Osteoblast (primary cell): ENCODE measurements at regions not wholly inside any gene's neighbourhood (a gene's known extent, or its start where the extent isn't known, plus 50 kb on each side); places are given as distances from the start of the nearest gene placed in this dataset.
A peak's percentile ranks its signal among the peaks of the same experiment; 100 is the strongest.

ENCODE experiments used
- DNase-seq: peaks from one replicate; pipeline ENCODE4 v3.0.0; 2011; ENCODE audit warnings: low spot score, mixed read lengths; ENCODE audit not compliant: insufficient read length; ENCODE audit errors: missing footprints
- H2AFZ ChIP-seq: 2 replicates; pipeline ENCODE4 v1.6.0; 2011; ENCODE audit warnings: mild to moderate bottlenecking, low read length
- H3K27ac ChIP-seq: 2 replicates; pipeline ENCODE4 v1.5.1; 2011; ENCODE audit warnings: mild to moderate bottlenecking, low read depth, low read length, moderate library complexity
- H3K27me3 ChIP-seq: 2 replicates; pipeline ENCODE4 v1.6.0; 2012; ENCODE audit warnings: mild to moderate bottlenecking, control low read depth, inconsistent platforms, low read length, moderate library complexity; ENCODE audit not compliant: insufficient read depth
- H3K36me3 ChIP-seq: 2 replicates; pipeline ENCODE4 v1.5.1; 2011; ENCODE audit warnings: mild to moderate bottlenecking, low read length, control low read depth, moderate library complexity; ENCODE audit not compliant: insufficient read depth
- H3K4me1 ChIP-seq: 2 replicates; pipeline ENCODE4 v1.5.1; 2011; ENCODE audit warnings: mild to moderate bottlenecking, low read length, control low read depth, moderate library complexity; ENCODE audit not compliant: insufficient read depth
- H3K4me2 ChIP-seq: 2 replicates; pipeline ENCODE4 v1.6.0; 2011; ENCODE audit warnings: mild to moderate bottlenecking, low read length; ENCODE audit not compliant: insufficient read depth
- H3K4me3 ChIP-seq: fragments of 200-600 bp; sonication (generic); 3 replicates; pipeline ENCODE4 v1.5.1; 2012; ENCODE audit warnings: mild to moderate bottlenecking, low read length, inconsistent platforms; ENCODE audit not compliant: insufficient read depth
- H3K79me2 ChIP-seq: 2 replicates; pipeline ENCODE4 v1.6.0; 2012; ENCODE audit warnings: mild to moderate bottlenecking, low read length, control low read depth, inconsistent platforms; ENCODE audit not compliant: insufficient read depth
- H3K9me3 ChIP-seq: 2 replicates; pipeline ENCODE4 v1.5.1; 2011; ENCODE audit warnings: low read depth, low read length, control low read depth
- H4K20me1 ChIP-seq: 2 replicates; pipeline ENCODE4 v1.6.0; 2012; ENCODE audit warnings: mild to moderate bottlenecking, low read length, control low read depth; ENCODE audit not compliant: insufficient read depth
- TF ChIP-seq, protein P1 (sequence below): IDR thresholded peaks from 2 replicates; pipeline ENCODE4 v1.5.1; 2011; ENCODE audit warnings: mild to moderate bottlenecking, low read depth, low read length, moderate library complexity; ENCODE audit errors: extremely low read depth

GRCh38 chr4:185950891-185951290 lies 118.1 kb upstream of the TLR3 start:
- H3K4me1 ChIP-seq, result no peaks in the 10 kb centered on the region
- no peak for DNase-seq
- H3K4me3 ChIP-seq, result no peak overlapping the region

DNA sequence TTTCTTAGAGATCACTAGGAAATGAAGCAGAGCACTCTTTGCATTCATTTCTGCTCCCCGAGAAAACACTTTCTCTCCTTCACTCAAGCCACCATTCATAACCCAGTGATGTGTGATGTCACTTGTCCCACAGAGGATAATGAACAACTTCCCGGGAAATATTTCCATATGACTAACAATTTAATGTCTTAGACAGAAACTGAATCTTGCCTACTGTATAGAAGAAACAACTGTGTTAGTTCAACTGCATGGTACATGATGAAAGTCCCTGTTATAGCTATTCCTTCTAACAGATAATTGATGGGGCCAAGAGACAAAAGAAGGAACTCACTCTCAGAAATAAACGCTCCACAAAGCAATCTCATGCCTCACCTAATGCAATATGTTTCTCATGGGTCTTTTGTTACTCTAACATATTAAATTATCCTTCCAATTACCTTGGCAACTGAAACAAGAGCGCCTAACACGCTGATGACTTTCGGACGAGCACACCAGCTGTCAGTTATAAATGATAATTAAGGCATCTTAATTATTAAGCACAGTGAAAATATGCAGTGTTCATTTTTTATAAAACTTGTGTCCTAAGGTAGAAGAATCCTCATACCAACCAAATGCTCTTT lies 113.7 kb upstream of the TLR3 start:
- TF ChIP-seq, protein P1, sequence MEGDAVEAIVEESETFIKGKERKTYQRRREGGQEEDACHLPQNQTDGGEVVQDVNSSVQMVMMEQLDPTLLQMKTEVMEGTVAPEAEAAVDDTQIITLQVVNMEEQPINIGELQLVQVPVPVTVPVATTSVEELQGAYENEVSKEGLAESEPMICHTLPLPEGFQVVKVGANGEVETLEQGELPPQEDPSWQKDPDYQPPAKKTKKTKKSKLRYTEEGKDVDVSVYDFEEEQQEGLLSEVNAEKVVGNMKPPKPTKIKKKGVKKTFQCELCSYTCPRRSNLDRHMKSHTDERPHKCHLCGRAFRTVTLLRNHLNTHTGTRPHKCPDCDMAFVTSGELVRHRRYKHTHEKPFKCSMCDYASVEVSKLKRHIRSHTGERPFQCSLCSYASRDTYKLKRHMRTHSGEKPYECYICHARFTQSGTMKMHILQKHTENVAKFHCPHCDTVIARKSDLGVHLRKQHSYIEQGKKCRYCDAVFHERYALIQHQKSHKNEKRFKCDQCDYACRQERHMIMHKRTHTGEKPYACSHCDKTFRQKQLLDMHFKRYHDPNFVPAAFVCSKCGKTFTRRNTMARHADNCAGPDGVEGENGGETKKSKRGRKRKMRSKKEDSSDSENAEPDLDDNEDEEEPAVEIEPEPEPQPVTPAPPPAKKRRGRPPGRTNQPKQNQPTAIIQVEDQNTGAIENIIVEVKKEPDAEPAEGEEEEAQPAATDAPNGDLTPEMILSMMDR, result no peak
- no peak overlapping the region for H3K4me3 ChIP-seq
- no peaks in the 10 kb centered on the region for H4K20me1 ChIP-seq
- H3K4me1 ChIP-seq, result no peaks in the 10 kb centered on the region
- H3K27ac ChIP-seq, result no peak overlapping the region
- H3K79me2 ChIP-seq, result no peaks in the 10 kb centered on the region
- no peak overlapping the region for H3K4me2 ChIP-seq
- H3K9me3 ChIP-seq, result no peaks in the 10 kb centered on the region
- H2AFZ ChIP-seq, result no peak overlapping the region
- no peaks in the 10 kb centered on the region for H3K36me3 ChIP-seq
- DNase-seq, result peak; percentile 58
- peaks cover 7% of the 10 kb centered on the region for H3K27me3 ChIP-seq

More at GRCh38 chr4:185950891-185951290, 118.1 kb upstream of the TLR3 start:
- peaks cover 3% of the 10 kb centered on the region for H3K27me3 ChIP-seq
- no peaks in the 10 kb centered on the region for H3K9me3 ChIP-seq
- no peaks in the 10 kb centered on the region for H4K20me1 ChIP-seq
- TF ChIP-seq, protein P1, result no peak
- no peak overlapping the region for H2AFZ ChIP-seq
- H3K79me2 ChIP-seq, result no peaks in the 10 kb centered on the region
- H3K27ac ChIP-seq, result no peak overlapping the region
- no peak overlapping the region for H3K4me2 ChIP-seq
- H3K36me3 ChIP-seq, result no peaks in the 10 kb centered on the region

DNA sequence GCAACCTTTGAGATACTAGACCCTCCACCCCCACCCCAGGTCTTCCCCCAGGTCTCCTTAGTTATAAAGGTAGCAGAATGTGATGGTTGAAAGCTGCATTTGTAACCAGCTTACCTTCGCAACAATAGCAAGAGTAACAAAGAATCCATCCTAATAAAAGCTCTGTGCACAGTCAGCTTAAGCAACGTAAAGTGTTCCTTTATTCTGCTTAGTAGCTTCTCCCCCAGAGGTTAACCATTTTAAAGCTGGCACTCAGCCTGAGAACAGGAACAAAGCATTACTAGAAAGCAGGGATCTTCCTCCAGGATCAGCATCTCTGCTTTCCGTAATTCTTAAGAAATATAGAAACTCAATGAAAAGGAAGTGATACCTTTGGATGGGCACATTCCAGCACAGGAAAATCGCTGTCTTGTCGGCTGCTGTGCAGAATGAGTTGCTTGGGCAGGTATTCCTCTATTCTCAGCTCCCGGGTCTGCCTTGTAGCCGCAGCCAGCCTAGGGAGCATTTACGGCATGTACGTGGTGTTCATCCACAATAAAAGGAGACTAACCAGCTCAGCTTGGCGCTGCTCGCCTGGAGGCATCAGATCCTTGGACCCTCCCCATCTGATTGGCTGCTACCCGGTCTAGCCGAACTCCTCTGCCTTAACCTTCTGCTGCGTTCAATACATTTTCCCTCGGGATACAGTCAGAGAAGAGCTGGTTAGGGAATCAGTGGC lies 113.0 kb upstream of the TLR3 start:
- DNase-seq, result no peak
- no peaks in the 10 kb centered on the region for H3K79me2 ChIP-seq

DNA sequence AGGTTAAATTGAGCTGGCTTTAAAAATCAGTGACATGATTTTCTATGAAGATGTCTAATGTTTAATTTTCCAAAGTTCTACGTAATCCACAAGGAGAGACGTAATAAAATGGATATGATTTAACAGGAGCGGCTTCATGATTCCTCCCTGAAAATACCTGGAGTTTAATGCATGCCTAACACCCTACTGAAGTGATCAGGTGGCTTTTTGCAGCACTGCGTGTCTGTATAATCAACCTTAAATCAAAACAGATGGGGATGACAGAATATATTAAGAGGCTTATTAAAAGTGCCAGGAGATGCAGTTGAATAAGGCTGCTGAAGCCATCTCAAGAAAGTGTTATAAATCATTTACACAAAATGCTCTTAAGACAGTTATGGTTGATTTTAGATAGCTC lies 112.4 kb upstream of the TLR3 start:
- H4K20me1 ChIP-seq, result no peaks in the 10 kb centered on the region
- H3K36me3 ChIP-seq, result no peaks in the 10 kb centered on the region
- no peak for DNase-seq
- TF ChIP-seq, protein P1, result no peak
- no peak overlapping the region for H2AFZ ChIP-seq
- H3K27ac ChIP-seq, result no peak overlapping the region
- peak overlapping the region; percentile 62 for H3K4me2 ChIP-seq
- no peaks in the 10 kb centered on the region for H3K4me1 ChIP-seq
- no peak overlapping the region for H3K4me3 ChIP-seq
- no peaks in the 10 kb centered on the region for H3K9me3 ChIP-seq
- H3K79me2 ChIP-seq, result no peaks in the 10 kb centered on the region
- peaks cover 7% of the 10 kb centered on the region for H3K27me3 ChIP-seq

More for the DNA sequence above, 113.0 kb upstream of the TLR3 start:
- TF ChIP-seq, protein P1, result no peak
- peaks cover 7% of the 10 kb centered on the region for H3K27me3 ChIP-seq
- H3K4me2 ChIP-seq, result peak overlapping the region; percentile 62
- H3K9me3 ChIP-seq, result no peaks in the 10 kb centered on the region
- H3K27ac ChIP-seq, result no peak overlapping the region
- H3K4me3 ChIP-seq, result peak overlapping the region; percentile 22
- H3K36me3 ChIP-seq, result no peaks in the 10 kb centered on the region
- peak overlapping the region; percentile 75 for H2AFZ ChIP-seq
- H4K20me1 ChIP-seq, result no peaks in the 10 kb centered on the region
- H3K4me1 ChIP-seq, result no peaks in the 10 kb centered on the region
